Transverse colon (tissue), 4 donors: ENCODE measurements at regions not wholly inside any gene's neighbourhood (a gene's known extent, or its start where the extent isn't known, plus 50 kb on each side); places are given as distances from the start of the nearest gene placed in this dataset.

Experiments
- DNase-seq: peaks from one replicate; pipeline ENCODE4 v3.0.0-alpha.2; 2019
- H3K27ac ChIP-seq, 4 donors: fragments of 200-600 bp; sonication (generic); 2 replicates each; pipeline ENCODE4 v1.5.1; 2016 to 2018; ENCODE audit warnings: inconsistent platforms in 4 of 4
- H3K27me3 ChIP-seq: fragments of 200-600 bp; sonication (generic); 2 replicates; pipeline ENCODE4 v1.5.1; 2017; ENCODE audit warnings: inconsistent platforms
- H3K36me3 ChIP-seq, 4 donors: fragments of 200-600 bp; sonication (generic); 2 replicates each; pipeline ENCODE4 v1.5.1; 2017 to 2019; ENCODE audit warnings: inconsistent platforms in 4 of 4
- H3K4me1 ChIP-seq, 4 donors: fragments of 200-600 bp; sonication (generic); 2 replicates each; pipeline ENCODE4 v1.5.1; 2017 to 2020; ENCODE audit warnings: inconsistent platforms in 4 of 4
- H3K4me3 ChIP-seq, 4 donors: fragments of 200-600 bp; sonication (generic); 1 replicate in 1 of 4; 2 replicates in 3 of 4; pipeline versions ENCODE4 v1.5.1 to v1.6.1; 2017 to 2019; ENCODE audit warnings: inconsistent platforms in 4 of 4
- H3K9me3 ChIP-seq, 2 donors: fragments of 200-600 bp; sonication (generic); 2 replicates each; pipeline ENCODE4 v1.5.1; 2017 to 2019; ENCODE audit warnings: inconsistent platforms in 2 of 2
- EP300 ChIP-seq: sonication (generic); formaldehyde crosslinking; IDR thresholded peaks from one replicate; pipeline ENCODE4 v1.6.1; 2017; ENCODE audit warnings: antibody characterized with exemption, low read depth
- POLR2A ChIP-seq: fragments of 450-650 bp; IDR thresholded peaks from one replicate; pipeline ENCODE4 v1.6.1; 2016; ENCODE audit warnings: antibody characterized with exemption, mild to moderate bottlenecking, moderate library complexity
- POLR2AphosphoS5 ChIP-seq, 3 donors: sonication (generic); formaldehyde crosslinking; IDR thresholded peaks; one replicate each; pipeline ENCODE4 v1.6.1; 2016; ENCODE audit warnings: antibody characterized with exemption in 3 of 3
- WGBS, 2 donors: methylation state at CpG; one replicate each; pipeline ENCODE4 v1.1.5; 2018; ENCODE audit warnings: low coverage in 1 of 2; 5-methylcytosine and 5-hydroxymethylcytosine counted together
- in situ Hi-C, 4 donors: fragments of 200-750 bp; cut with MboI; loops; one replicate each; pipeline versions ENCODE4 v1.15.0 to v1.15.1; 2017; ENCODE audit warnings: low sequenced_read_pairs in 3 of 4, low pct_ligation_motif_present in 1 of 4, low pct_unique_long_range_greater_than_20kb in 1 of 4
- intact Hi-C: fragments of 100-400 bp; cut with DNase I; formaldehyde crosslinking; loops from one replicate; pipeline ENCODE4 v1.15.1; 2023; ENCODE audit warnings: low total_unique reads
- TF ChIP-seq, protein P1 (sequence below), 5 experiments: fragments of 200-600 bp in 3 of 5; fragments of 450-650 bp in 2 of 5; sonication (generic) in 3 of 5; IDR thresholded peaks; 1 replicate in 2 of 5; 2 replicates in 3 of 5; pipeline ENCODE4 v1.5.1; 2016 to 2017; ENCODE audit warnings: antibody characterized with exemption in 5 of 5, inconsistent platforms in 3 of 5, mild to moderate bottlenecking in 2 of 5, moderate library complexity in 1 of 5

DNA sequence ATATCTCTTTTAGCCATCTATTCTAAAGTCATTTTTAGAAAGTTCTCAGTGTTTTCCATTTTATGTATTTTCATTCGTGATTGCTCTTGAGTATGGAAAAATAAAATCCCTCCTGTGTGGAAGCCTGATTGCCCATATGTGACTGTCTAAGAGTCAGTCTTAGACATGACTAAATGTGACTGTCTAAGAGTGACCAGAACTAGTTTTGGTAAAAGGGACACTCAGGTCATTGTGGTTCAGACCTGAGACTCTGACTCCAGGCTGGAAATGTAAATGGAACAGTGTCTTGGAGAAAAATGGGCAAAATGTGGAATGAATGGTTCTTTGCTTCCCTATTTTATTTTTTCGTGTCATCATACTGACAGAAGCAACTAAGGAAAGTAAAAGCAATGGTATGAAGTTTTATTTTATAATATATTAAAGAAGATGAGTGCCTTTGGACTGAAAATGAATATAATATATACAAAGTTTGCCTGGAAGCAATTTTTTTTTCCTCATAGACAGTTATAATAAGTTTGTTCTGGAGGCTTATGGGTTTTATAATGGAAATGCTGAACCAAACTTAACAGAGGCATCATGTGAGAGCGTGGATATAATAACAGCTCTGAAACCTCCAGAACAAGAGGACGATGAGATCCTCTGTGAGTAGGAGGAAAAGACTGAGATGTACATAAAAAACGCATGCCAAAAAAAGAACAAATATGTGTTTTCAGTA is 264.4 kb downstream of the ZPLD1 start:
- 64 to 65% methylated on average over 5 of the region's 5 CpGs for WGBS, 2 donors
- H3K4me1 ChIP-seq, result no peaks in the 10 kb centered on the region
- TF ChIP-seq, protein P1, sequence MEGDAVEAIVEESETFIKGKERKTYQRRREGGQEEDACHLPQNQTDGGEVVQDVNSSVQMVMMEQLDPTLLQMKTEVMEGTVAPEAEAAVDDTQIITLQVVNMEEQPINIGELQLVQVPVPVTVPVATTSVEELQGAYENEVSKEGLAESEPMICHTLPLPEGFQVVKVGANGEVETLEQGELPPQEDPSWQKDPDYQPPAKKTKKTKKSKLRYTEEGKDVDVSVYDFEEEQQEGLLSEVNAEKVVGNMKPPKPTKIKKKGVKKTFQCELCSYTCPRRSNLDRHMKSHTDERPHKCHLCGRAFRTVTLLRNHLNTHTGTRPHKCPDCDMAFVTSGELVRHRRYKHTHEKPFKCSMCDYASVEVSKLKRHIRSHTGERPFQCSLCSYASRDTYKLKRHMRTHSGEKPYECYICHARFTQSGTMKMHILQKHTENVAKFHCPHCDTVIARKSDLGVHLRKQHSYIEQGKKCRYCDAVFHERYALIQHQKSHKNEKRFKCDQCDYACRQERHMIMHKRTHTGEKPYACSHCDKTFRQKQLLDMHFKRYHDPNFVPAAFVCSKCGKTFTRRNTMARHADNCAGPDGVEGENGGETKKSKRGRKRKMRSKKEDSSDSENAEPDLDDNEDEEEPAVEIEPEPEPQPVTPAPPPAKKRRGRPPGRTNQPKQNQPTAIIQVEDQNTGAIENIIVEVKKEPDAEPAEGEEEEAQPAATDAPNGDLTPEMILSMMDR (IDR thresholded peaks at IDR 0.05), result no peak
- TF ChIP-seq EP300 (no peak), POLR2A (no peak), POLR2AphosphoS5 (IDR thresholded peaks at IDR 0.05) (no peak)
- in situ Hi-C loops, result no loop called here
- H3K4me3 ChIP-seq, result no peak overlapping the region
- H3K27ac ChIP-seq, result no peak overlapping the region
- H3K36me3 ChIP-seq, result no peaks in the 10 kb centered on the region
- no peaks in the 10 kb centered on the region for H3K9me3 ChIP-seq
- intact Hi-C loops, result no loop called here
- no peak for DNase-seq
- H3K27me3 ChIP-seq, result no peaks in the 10 kb centered on the region

DNA sequence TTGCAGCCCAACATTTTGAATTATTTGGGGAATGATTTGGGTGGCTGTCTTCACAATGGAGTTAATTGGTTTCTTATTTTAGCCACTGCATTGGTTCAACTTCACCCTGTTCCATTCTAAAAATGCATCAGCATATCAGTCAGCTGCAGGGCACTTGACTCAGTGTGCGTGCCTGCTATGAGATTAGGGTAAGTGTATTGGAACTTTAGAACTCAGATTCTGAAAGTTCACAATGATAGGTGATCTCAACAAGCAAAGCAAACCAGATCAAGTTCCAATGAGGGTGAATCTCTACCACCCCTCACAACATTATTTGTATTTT is 265.0 kb downstream of the ZPLD1 start:
- no peaks in the 10 kb centered on the region for H3K36me3 ChIP-seq
- 94% methylated on average over 1 of the region's 1 CpG; no CpG with 5 or more reads in 1 of the 2 donors for WGBS, 2 donors
- no peaks in the 10 kb centered on the region for H3K4me1 ChIP-seq
- H3K4me3 ChIP-seq, result no peak overlapping the region
- no peaks in the 10 kb centered on the region for H3K27me3 ChIP-seq
- TF ChIP-seq POLR2A (no peak), EP300 (no peak), POLR2AphosphoS5 (IDR thresholded peaks at IDR 0.05) (no peak)
- TF ChIP-seq, protein P1 (IDR thresholded peaks at IDR 0.05), result no peak
- intact Hi-C loops (no loop called here), in situ Hi-C loops (no loop called here)
- no peaks in the 10 kb centered on the region for H3K9me3 ChIP-seq
- DNase-seq, result no peak
- no peak overlapping the region for H3K27ac ChIP-seq

DNA sequence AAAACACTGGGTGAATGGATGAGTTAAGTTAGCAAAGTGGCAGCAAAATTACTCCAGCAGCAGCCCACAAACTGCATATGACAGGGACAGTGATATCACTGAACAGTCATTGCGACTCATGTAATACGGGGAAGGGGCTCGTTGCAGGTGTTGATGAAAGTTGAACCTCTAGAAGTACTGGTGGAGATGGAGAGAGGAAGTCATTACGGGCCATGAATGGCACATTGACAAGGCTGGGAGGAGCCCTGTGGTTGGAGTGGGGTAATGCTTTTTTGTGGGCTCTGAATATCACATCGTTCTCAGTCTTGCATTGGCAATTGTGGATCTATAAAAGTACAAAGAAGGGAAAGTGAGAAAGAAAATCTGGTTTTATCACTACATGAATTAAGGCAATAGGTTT is 278.1 kb downstream of the ZPLD1 start:
- intact Hi-C loops, result no loop called here
- no peaks in the 10 kb centered on the region for H3K27me3 ChIP-seq
- no peaks in the 10 kb centered on the region for H3K4me1 ChIP-seq
- TF ChIP-seq, protein P1 (IDR thresholded peaks at IDR 0.05), result no peak
- TF ChIP-seq POLR2AphosphoS5 (IDR thresholded peaks at IDR 0.05), result no peak
- TF ChIP-seq EP300, result no peak
- no peak for TF ChIP-seq POLR2A
- in situ Hi-C loops, result no loop called here
- 67 to 73% methylated on average over 5 of the region's 5 CpGs for WGBS, 2 donors
- H3K4me3 ChIP-seq, result no peak overlapping the region
- H3K36me3 ChIP-seq, result no peaks in the 10 kb centered on the region
- no peak overlapping the region for H3K27ac ChIP-seq
- no peak for DNase-seq
- H3K9me3 ChIP-seq, result no peaks in the 10 kb centered on the region

DNA sequence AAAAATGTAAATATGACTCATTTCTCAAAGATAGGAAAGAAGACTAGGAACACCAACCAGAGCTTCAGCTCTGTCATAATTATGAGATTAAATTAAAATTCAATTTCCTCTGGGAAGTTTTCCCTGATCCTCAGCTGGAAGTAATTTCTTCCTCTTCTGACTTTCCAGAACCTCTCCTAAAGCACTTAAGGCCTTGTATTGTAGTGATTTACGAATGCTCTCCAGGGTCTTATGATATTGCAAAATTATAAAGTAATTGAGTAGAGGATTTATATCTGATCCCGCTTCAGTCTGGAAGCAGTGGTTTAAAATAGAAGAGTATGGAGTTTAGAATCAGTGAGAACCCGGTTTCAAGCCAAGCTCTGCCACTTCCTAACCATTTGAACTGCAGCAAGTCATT is 279.8 kb downstream of the ZPLD1 start:
- Histone ChIP-seq H3K27me3 (no peaks in the 10 kb centered on the region), H3K4me1 (no peaks in the 10 kb centered on the region), H3K9me3 (no peaks in the 10 kb centered on the region), H3K27ac (no peak overlapping the region), H3K4me3 (no peak overlapping the region), H3K36me3 (no peaks in the 10 kb centered on the region)
- no peak for DNase-seq
- TF ChIP-seq, protein P1 (IDR thresholded peaks at IDR 0.05), result no peak
- no peak for TF ChIP-seq POLR2AphosphoS5 (IDR thresholded peaks at IDR 0.05)
- TF ChIP-seq EP300, result no peak
- no peak for TF ChIP-seq POLR2A
- WGBS, 2 donors, result 69 to 75% methylated on average over 3 of the region's 3 CpGs
- intact Hi-C loops, result no loop called here
- in situ Hi-C loops, result no loop called here
